PC-3 (cell line): ENCODE measurements at regions not wholly inside any gene's neighbourhood (a gene's known extent, or its start where the extent isn't known, plus 50 kb on each side); places are given as distances from the start of the nearest gene placed in this dataset.
"Not testable (repeated sequence)": the region's sequence is repeated elsewhere in the genome, so short reads cannot be mapped to it uniquely, and the experiment has no call there.

Experiments used
- ATAC-seq: fragments of 200-7000 bp; cut with Tn5 transposase; 2 replicates; pipeline ENCODE4 v1.9.1; 2020; ENCODE audit warnings: mild to moderate bottlenecking, moderate library complexity
- BruUV-seq: library from RNA; stranded (reverse); fragments of 400-500 nt; replicated peaks from 2 replicates; lab custom pipeline; 2021; lab: Mats Ljungman, UMichigan
- CTCF ChIA-PET: fragments of 300-600 bp; sonication (Branson Sonifier 250); formaldehyde crosslinking; loops from one replicate; lab custom pipeline; 2022; ENCODE audit warnings: antibody characterized with exemption; lab: Charles Lee
- POLR2A ChIA-PET: fragments of 300-600 bp; sonication (Branson Sonifier 250); formaldehyde crosslinking; loops from one replicate; lab custom pipeline; 2022; ENCODE audit warnings: antibody characterized with exemption; ENCODE audit not compliant: unreplicated experiment; lab: Charles Lee
- DNase-seq: peaks from one replicate; pipeline ENCODE4 v3.0.0-alpha.2; 2015
- H2AFZ ChIP-seq: fragments of 300-600 bp; sonication (generic); 2 replicates; pipeline ENCODE4 v1.6.0; 2016; ENCODE audit warnings: antibody characterized with exemption, low read length
- H3F3A ChIP-seq: fragments of 300-600 bp; sonication (generic); one replicate; pipeline ENCODE4 v1.6.0; 2017; ENCODE audit warnings: antibody characterized with exemption, low read length, control low read depth, mild to moderate bottlenecking; ENCODE audit not compliant: unreplicated experiment
- H3K27ac ChIP-seq: fragments of 300-600 bp; sonication (generic); 2 replicates; pipeline ENCODE4 v1.5.1; 2016; ENCODE audit warnings: mild to moderate bottlenecking, low read length
- H3K27me3 ChIP-seq: fragments of 300-600 bp; sonication (generic); 2 replicates; pipeline ENCODE4 v1.6.1; 2016; ENCODE audit warnings: low read length, mixed read lengths
- H3K36me3 ChIP-seq: fragments of 300-600 bp; sonication (generic); 2 replicates; pipeline ENCODE4 v1.6.1; 2016; ENCODE audit warnings: low read depth, mixed run types, low read length, mixed read lengths
- H3K4me1 ChIP-seq: fragments of 300-600 bp; sonication (generic); 2 replicates; pipeline ENCODE4 v1.5.1; 2016; ENCODE audit warnings: low read length; ENCODE audit not compliant: insufficient read depth
- H3K4me2 ChIP-seq: fragments of 300-600 bp; sonication (generic); 2 replicates; pipeline ENCODE4 v1.6.0; 2016; ENCODE audit warnings: low read length
- H3K4me3 ChIP-seq: fragments of 300-600 bp; sonication (generic); 2 replicates; pipeline ENCODE4 v1.5.1; 2016; ENCODE audit warnings: mild to moderate bottlenecking, low read length, mixed read lengths
- H3K79me2 ChIP-seq: fragments of 300-600 bp; sonication (generic); 2 replicates; pipeline ENCODE4 v1.6.1; 2017; ENCODE audit warnings: low read length, mixed read lengths
- H3K9ac ChIP-seq: fragments of 300-600 bp; sonication (generic); 2 replicates; pipeline ENCODE4 v1.6.0; 2016; ENCODE audit warnings: mild to moderate bottlenecking, low read length
- H3K9me2 ChIP-seq: fragments of 300-600 bp; sonication (generic); replicated peaks from 2 replicates; pipeline ENCODE4 v1.6.1; 2016; ENCODE audit warnings: mixed run types, low read length, mixed read lengths
- H3K9me3 ChIP-seq: fragments of 300-600 bp; sonication (generic); 2 replicates; pipeline ENCODE4 v1.6.1; 2016; ENCODE audit warnings: low read length, mixed read lengths
- H4K20me1 ChIP-seq: fragments of 300-600 bp; sonication (generic); 2 replicates; pipeline ENCODE4 v1.6.1; 2016; ENCODE audit warnings: low read length, mixed read lengths
- CTCF ChIP-seq: fragments of 300-600 bp; sonication (generic); conservative IDR thresholded peaks from 2 replicates; pipeline ENCODE4 v1.5.1; 2017; ENCODE audit warnings: antibody characterized with exemption, low read depth, mild to moderate bottlenecking, low read length
- EZH2 ChIP-seq: fragments of 300-600 bp; sonication (generic); IDR thresholded peaks from one replicate; pipeline ENCODE4 v1.6.1; 2017; ENCODE audit warnings: antibody characterized with exemption, mild to moderate bottlenecking, low read length; ENCODE audit not compliant: unreplicated experiment
- EZH2phosphoT487 ChIP-seq: fragments of 300-600 bp; sonication (generic); IDR thresholded peaks from 2 replicates; pipeline ENCODE4 v1.6.1; 2018; ENCODE audit warnings: mild to moderate bottlenecking, antibody characterized with exemption, low read length, borderline replicate concordance
- intact Hi-C: fragments of 100-400 bp; cut with micrococcal nuclease; formaldehyde crosslinking; loops from 2 replicates; pipeline ENCODE4 v1.9.0; 2023

GRCh38 chr10:37003126-37003525 lies 122.3 kb upstream of the ANKRD30A start:
- no peaks in the 10 kb centered on the region for H3F3A ChIP-seq

DNA sequence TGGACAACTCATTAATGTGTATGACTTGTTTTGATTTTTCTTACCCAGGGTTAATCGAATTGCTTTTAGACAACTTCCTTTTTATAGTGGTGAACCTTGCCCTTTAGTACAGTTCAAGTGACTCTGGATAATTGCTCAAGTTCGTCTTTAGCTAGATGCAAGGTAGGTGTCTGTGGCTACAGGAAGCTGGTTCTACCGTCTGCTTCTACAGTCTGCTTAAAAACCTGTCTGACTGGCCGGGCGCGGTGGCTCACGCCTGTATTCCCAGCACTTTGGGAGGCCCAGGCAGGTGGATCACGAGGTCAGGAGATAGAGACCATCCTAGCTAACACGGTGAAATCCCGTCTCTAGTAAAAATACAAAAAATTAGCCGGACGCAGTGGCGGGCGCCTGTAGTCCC lies 129.6 kb upstream of the ANKRD30A start:
- intact Hi-C loops, ATAC-seq: not testable (repeated sequence)

More at GRCh38 chr10:37003126-37003525, 122.3 kb upstream of the ANKRD30A start:
- no peaks in the 10 kb centered on the region for H4K20me1 ChIP-seq
- H3K9me3 ChIP-seq = no peaks in the 10 kb centered on the region
- H3K27me3 ChIP-seq = peaks cover 71% of the 10 kb centered on the region
- no peak overlapping the region for H3K4me2 ChIP-seq
- DNase-seq = no peak
- H3K79me2 ChIP-seq = no peaks in the 10 kb centered on the region
- CTCF ChIA-PET = no interaction called here
- H3K4me1 ChIP-seq = no peaks in the 10 kb centered on the region
- POLR2A ChIA-PET = no interaction called here
- no peak overlapping the region for H3K27ac ChIP-seq
- ATAC-seq = no peak
- intact Hi-C loops = no loop called here
- H3K9ac ChIP-seq = no peak overlapping the region
- no peak overlapping the region for H3K4me3 ChIP-seq
- no peaks in the 10 kb centered on the region for H3K36me3 ChIP-seq
- no peak overlapping the region for H2AFZ ChIP-seq
- H3K9me2 ChIP-seq = no peaks in the 10 kb centered on the region
- no TSS peak for BruUV-seq
- 0 out of 2 replicates have a peak, but pooled peaks have one; percentile 48 for TF ChIP-seq EZH2phosphoT487
- no peak for TF ChIP-seq EZH2

GRCh38 chr10:36994886-36995285 lies 130.5 kb upstream of the ANKRD30A start:
- ATAC-seq = no peak
- H2AFZ ChIP-seq = no peak overlapping the region
- BruUV-seq = no TSS peak
- H3K27me3 ChIP-seq = peaks cover 24% of the 10 kb centered on the region
- H3K79me2 ChIP-seq = no peaks in the 10 kb centered on the region
- CTCF ChIA-PET = no interaction called here
- no peaks in the 10 kb centered on the region for H3K9me3 ChIP-seq
- H3K9me2 ChIP-seq = no peaks in the 10 kb centered on the region
- H3K36me3 ChIP-seq = no peaks in the 10 kb centered on the region
- H3K9ac ChIP-seq = no peak overlapping the region
- H3K4me2 ChIP-seq = no peak overlapping the region
- no peaks in the 10 kb centered on the region for H3K4me1 ChIP-seq
- intact Hi-C loops = no loop called here
- no peaks in the 10 kb centered on the region for H4K20me1 ChIP-seq
- TF ChIP-seq EZH2phosphoT487 = no peak
- no peak for TF ChIP-seq CTCF
- no peak for TF ChIP-seq EZH2
- H3K4me3 ChIP-seq = no peak overlapping the region
- no peaks in the 10 kb centered on the region for H3F3A ChIP-seq
- no peak for DNase-seq
- H3K27ac ChIP-seq = no peak overlapping the region
- POLR2A ChIA-PET = no interaction called here

More for the DNA sequence above, 129.6 kb upstream of the ANKRD30A start:
- peaks cover 28% of the 10 kb centered on the region for H3K27me3 ChIP-seq
- H3K9ac ChIP-seq, H3K36me3 ChIP-seq, H4K20me1 ChIP-seq, H3K4me3 ChIP-seq, DNase-seq, CTCF ChIA-PET, H3K4me2 ChIP-seq, H3K27ac ChIP-seq, H3K4me1 ChIP-seq, POLR2A ChIA-PET, H3K9me2 ChIP-seq, H3K79me2 ChIP-seq, BruUV-seq, H2AFZ ChIP-seq, H3F3A ChIP-seq, H3K9me3 ChIP-seq: not testable (repeated sequence)

DNA sequence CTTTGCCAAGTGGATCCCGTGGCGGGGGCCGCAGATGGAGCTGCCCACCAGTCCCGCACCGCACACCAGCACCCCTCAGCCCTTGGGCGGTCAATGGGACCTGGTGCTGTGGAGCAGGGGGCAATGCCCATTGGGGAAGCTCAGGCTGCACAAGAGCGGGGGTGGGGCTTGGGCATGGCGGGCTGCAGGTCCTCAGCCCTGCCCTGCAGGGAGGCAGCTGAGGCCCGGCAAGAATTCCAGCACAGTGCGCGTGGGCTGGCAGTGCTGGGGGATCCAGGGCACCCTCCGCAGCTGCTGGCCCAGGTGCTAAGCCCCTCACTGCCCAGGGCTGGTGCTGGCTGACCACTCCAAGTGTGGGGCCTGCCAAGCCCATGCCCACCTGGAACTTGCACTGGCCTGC lies 136.2 kb upstream of the ANKRD30A start:
- Histone ChIP-seq H3K9me3 (no peaks in the 10 kb centered on the region), H3K36me3 (no peaks in the 10 kb centered on the region), H3K4me2 (no peak overlapping the region), H3K9me2 (no peaks in the 10 kb centered on the region), H3F3A (no peaks in the 10 kb centered on the region), H3K4me3 (no peak overlapping the region), H3K27me3 (peaks cover 35% of the 10 kb centered on the region), H3K27ac (no peak overlapping the region), H4K20me1 (no peaks in the 10 kb centered on the region), H2AFZ (no peak overlapping the region), H3K4me1 (no peaks in the 10 kb centered on the region), H3K79me2 (no peaks in the 10 kb centered on the region), H3K9ac (no peak overlapping the region)
- BruUV-seq = no TSS peak
- POLR2A ChIA-PET = no interaction called here
- intact Hi-C loops = no loop called here
- TF ChIP-seq CTCF (no peak), EZH2phosphoT487 (no peak), EZH2 (no peak)
- CTCF ChIA-PET = no interaction called here
- ATAC-seq (no peak), DNase-seq (no peak)
